GM12864 (cell line): ENCODE measurements at regions not wholly inside any gene's neighbourhood (a gene's known extent, or its start where the extent isn't known, plus 50 kb on each side); places are given as distances from the start of the nearest gene placed in this dataset.
"Not testable (repeated sequence)": the region's sequence is repeated elsewhere in the genome, so short reads cannot be mapped to it uniquely, and the experiment has no call there.

Source experiments
- DNase-seq: peaks from one replicate; pipeline ENCODE4 v3.0.0-alpha.2; 2011; ENCODE audit warnings: low read depth
- H3K4me3 ChIP-seq: 2 replicates; pipeline ENCODE4 v1.5.1; 2011; ENCODE audit warnings: mild to moderate bottlenecking, low read depth, low read length, control low read depth
- CTCF ChIP-seq: IDR thresholded peaks from 2 replicates; pipeline ENCODE4 v1.5.1; 2011; ENCODE audit warnings: low read depth, mild to moderate bottlenecking, moderate library complexity, low read length, control low read depth, inconsistent platforms; ENCODE audit errors: missing control alignments

- TF ChIP-seq CTCF = no peak
- no peak for DNase-seq
- H3K4me3 ChIP-seq = no peak overlapping the region
Measured at GRCh38 chr6:125647391-125647790, 102.0 kb upstream of the HEY2 start.

GRCh38 chr6:125653752-125654151 is 95.7 kb upstream of the HEY2 start:
- DNase-seq, H3K4me3 ChIP-seq: not testable (repeated sequence)

GRCh38 chr6:125655511-125655910 is 93.9 kb upstream of the HEY2 start:
- TF ChIP-seq CTCF = no peak
- H3K4me3 ChIP-seq = no peak overlapping the region
- DNase-seq = no peak

- H3K4me3 ChIP-seq = no peak overlapping the region
- DNase-seq = no peak
- no peak for TF ChIP-seq CTCF
Measured at GRCh38 chr6:125656287-125656870, 93.1 kb upstream of the HEY2 start.

GRCh38 chr6:125658136-125658535 is 91.3 kb upstream of the HEY2 start:
- no peak overlapping the region for H3K4me3 ChIP-seq
- DNase-seq = no peak
- no peak for TF ChIP-seq CTCF

GRCh38 chr6:125658759-125659431 is 90.5 kb upstream of the HEY2 start:
- H3K4me3 ChIP-seq = no peak overlapping the region
- no peak for TF ChIP-seq CTCF
- no peak for DNase-seq

GRCh38 chr6:125659887-125660286 is 89.5 kb upstream of the HEY2 start:
- no peak for DNase-seq
- H3K4me3 ChIP-seq = no peak overlapping the region
- TF ChIP-seq CTCF = no peak
